H9 (cell line): ENCODE measurements at regions not wholly inside any gene's neighbourhood (a gene's known extent, or its start where the extent isn't known, plus 50 kb on each side); places are given as distances from the start of the nearest gene placed in this dataset.

Experiments
- DNase-seq: peaks from one replicate; pipeline ENCODE4 v3.0.0-alpha.2; 2017
- H2AFZ ChIP-seq: one replicate; pipeline ENCODE4 v1.6.1; 2013; ENCODE audit warnings: mild to moderate bottlenecking, low read length, control low read depth, moderate library complexity
- H2AK5ac ChIP-seq: 2 replicates; pipeline ENCODE4 v1.6.1; 2013; ENCODE audit warnings: low read length, control low read depth, mixed read lengths; ENCODE audit not compliant: insufficient read length
- H2BK120ac ChIP-seq: one replicate; pipeline ENCODE4 v1.6.1; 2013; ENCODE audit warnings: low read depth, mild to moderate bottlenecking, low read length, control low read depth, inconsistent platforms; ENCODE audit not compliant: poor library complexity, severe bottlenecking
- H2BK12ac ChIP-seq: 2 replicates; pipeline ENCODE4 v1.6.1; 2013; ENCODE audit warnings: low read length, control low read depth, mixed read lengths, low read depth; ENCODE audit not compliant: insufficient read length
- H2BK15ac ChIP-seq: 2 replicates; pipeline ENCODE4 v1.6.1; 2013; ENCODE audit warnings: low read depth, low read length, control low read depth
- H2BK20ac ChIP-seq: one replicate; pipeline ENCODE4 v1.6.1; 2013; ENCODE audit warnings: low read depth, mild to moderate bottlenecking, low read length, control low read depth, inconsistent platforms; ENCODE audit not compliant: poor library complexity, severe bottlenecking
- H2BK5ac ChIP-seq: 2 replicates; pipeline ENCODE4 v1.6.1; 2013; ENCODE audit warnings: low read length, control low read depth, mixed read lengths; ENCODE audit not compliant: insufficient read length
- H3K14ac ChIP-seq: 2 replicates; pipeline ENCODE4 v1.6.1; 2013; ENCODE audit warnings: low read length, control low read depth; ENCODE audit not compliant: insufficient read depth
- H3K18ac ChIP-seq: 2 replicates; pipeline ENCODE4 v1.6.1; 2013; ENCODE audit warnings: low read depth, mild to moderate bottlenecking, mixed read lengths, low read length, control low read depth; ENCODE audit not compliant: insufficient read length
- H3K23ac ChIP-seq: 2 replicates; pipeline ENCODE4 v1.6.1; 2013; ENCODE audit warnings: low read length, control low read depth, mixed read lengths, low read depth; ENCODE audit not compliant: insufficient read length
- H3K23me2 ChIP-seq: 2 replicates; pipeline ENCODE4 v1.6.1; 2013; ENCODE audit warnings: low read depth, mild to moderate bottlenecking, mixed read lengths, low read length, control low read depth; ENCODE audit not compliant: insufficient read length, poor library complexity, severe bottlenecking
- H3K27ac ChIP-seq: 2 replicates; pipeline ENCODE4 v1.5.1; 2013; ENCODE audit warnings: low read length, control low read depth, mixed read lengths, low read depth; ENCODE audit not compliant: insufficient read length
- H3K27me3 ChIP-seq: 2 replicates; pipeline ENCODE4 v1.6.1; 2013; ENCODE audit warnings: low read length, control low read depth, inconsistent platforms; ENCODE audit not compliant: insufficient read depth
- H3K4ac ChIP-seq: 2 replicates; pipeline ENCODE4 v1.6.1; 2013; ENCODE audit warnings: low read depth, mild to moderate bottlenecking, control low read depth, inconsistent platforms, low read length, moderate library complexity
- H3K4me1 ChIP-seq: 2 replicates; pipeline ENCODE4 v1.6.1; 2013; ENCODE audit warnings: low read length, control low read depth, inconsistent platforms; ENCODE audit not compliant: insufficient read depth
- H3K4me2 ChIP-seq: 2 replicates; pipeline ENCODE4 v1.6.1; 2013; ENCODE audit warnings: low read length, control low read depth, mixed read lengths; ENCODE audit not compliant: insufficient read length, insufficient read depth
- H3K56ac ChIP-seq: 2 replicates; pipeline ENCODE4 v1.6.1; 2013; ENCODE audit warnings: low read depth, mild to moderate bottlenecking, mixed read lengths, low read length, control low read depth; ENCODE audit not compliant: insufficient read length
- H3K79me1 ChIP-seq: 2 replicates; pipeline ENCODE4 v1.6.1; 2013; ENCODE audit warnings: low read depth, mild to moderate bottlenecking, moderate library complexity, low read length, control low read depth, inconsistent platforms; ENCODE audit not compliant: insufficient read depth, poor library complexity, severe bottlenecking
- H3K79me2 ChIP-seq: 2 replicates; pipeline ENCODE4 v1.6.1; 2013; ENCODE audit warnings: low read length, control low read depth, inconsistent platforms; ENCODE audit not compliant: insufficient read depth
- H3K9ac ChIP-seq: 2 replicates; pipeline ENCODE4 v1.6.1; 2013; ENCODE audit warnings: low read length, control low read depth, mixed read lengths; ENCODE audit not compliant: insufficient read length; ENCODE audit errors: extremely low read depth
- H3K9me3 ChIP-seq: one replicate; pipeline ENCODE4 v1.6.1; 2013; ENCODE audit warnings: low read depth, low read length, inconsistent platforms; ENCODE audit not compliant: control insufficient read depth
- H3T11ph ChIP-seq: one replicate; pipeline ENCODE4 v1.6.1; 2013; ENCODE audit warnings: mild to moderate bottlenecking, low read length, control low read depth, inconsistent platforms
- H4K20me1 ChIP-seq: one replicate; pipeline ENCODE4 v1.6.1; 2013; ENCODE audit not compliant: control insufficient read depth, insufficient read length, insufficient read depth
- H4K5ac ChIP-seq: 2 replicates; pipeline ENCODE4 v1.6.1; 2013; ENCODE audit warnings: low read depth, mild to moderate bottlenecking, mixed read lengths, low read length, control low read depth; ENCODE audit not compliant: insufficient read length
- H4K8ac ChIP-seq: replicated peaks from 2 replicates; pipeline ENCODE4 v1.6.1; 2013; ENCODE audit warnings: low read length, control low read depth, mixed read lengths, low read depth; ENCODE audit not compliant: insufficient read length
- H4K91ac ChIP-seq: 2 replicates; pipeline ENCODE4 v1.6.1; 2013; ENCODE audit warnings: low read depth, mild to moderate bottlenecking, moderate library complexity, mixed read lengths, low read length, control low read depth; ENCODE audit not compliant: insufficient read length
- H3K27ac Mint-ChIP-seq, 3 experiments: 2 replicates in 2 of 3; 3 replicates in 1 of 3; pipeline ENCODE4 v1.8.0; 2020 to 2021; ENCODE audit warnings: mixed read lengths in 3 of 3, mild to moderate bottlenecking in 1 of 3, moderate library complexity in 1 of 3
- H3K27me3 Mint-ChIP-seq: 2 replicates; pipeline ENCODE4 v1.8.0; 2021; ENCODE audit warnings: low read depth, mild to moderate bottlenecking, moderate library complexity, mixed read lengths
- H3K36me3 Mint-ChIP-seq, 3 experiments: 2 replicates in 2 of 3; 3 replicates in 1 of 3; pipeline ENCODE4 v1.8.0; 2020 to 2021; ENCODE audit warnings: low read depth in 3 of 3, mixed read lengths in 3 of 3; ENCODE audit not compliant: insufficient read depth in 1 of 3
- H3K4me1 Mint-ChIP-seq, 2 experiments: 2 replicates each; pipeline ENCODE4 v1.8.0; 2020; ENCODE audit warnings: mixed read lengths in 2 of 2
- H3K4me3 Mint-ChIP-seq, 2 experiments: 2 replicates in 1 of 2; 3 replicates in 1 of 2; pipeline ENCODE4 v1.8.0; 2020 to 2021; ENCODE audit warnings: mild to moderate bottlenecking in 2 of 2, mixed read lengths in 2 of 2, moderate library complexity in 1 of 2
- H3K9me3 Mint-ChIP-seq, 2 experiments: 2 replicates in 1 of 2; 3 replicates in 1 of 2; pipeline ENCODE4 v1.8.0; 2020; ENCODE audit warnings: mild to moderate bottlenecking in 2 of 2, mixed read lengths in 2 of 2, moderate library complexity in 1 of 2
- CTCF ChIP-seq: fragments of 200-600 bp; sonication (generic); conservative IDR thresholded peaks from 3 replicates; pipeline ENCODE4 v1.8.0; 2021; ENCODE audit warnings: antibody characterized with exemption, mild to moderate bottlenecking
- WGBS: extraction: QIAGEN DNeasy Blood & Tissue Kit; methylation state at CpG from one replicate; pipeline ENCODE4 v1.1.7; 2013; ENCODE audit warnings: missing lambda C conversion rate, low lambda C conversion rate, mixed read lengths; ENCODE audit not compliant: insufficient read length; ENCODE audit errors: extremely low coverage; 5-methylcytosine and 5-hydroxymethylcytosine counted together

GRCh38 chr16:73529303-73530012 lies 481.5 kb upstream of the ZFHX3 start:
- H2AFZ ChIP-seq, result no peak overlapping the region
- WGBS, result no CpG with 5 or more reads among the region's 11 CpGs
- H3K9me3 Mint-ChIP-seq, result peaks cover 4 to 8% of the 10 kb centered on the region in 2 experiments; a peak in 4 of 5 replicates

More at GRCh38 chr16:73529303-73530012, 481.5 kb upstream of the ZFHX3 start:
- Mint-ChIP-seq H3K36me3 (peaks cover 0 to 2% (median 0%) of the 10 kb centered on the region in 3 experiments; a peak in 1 of 7 replicates), H3K27ac (no peak overlapping the region), H3K4me3 (no peak overlapping the region), H3K27me3 (peaks cover 3% of the 10 kb centered on the region; the same call in 1 of the 2 replicates), H3K4me1 (peaks cover under 1 to 2% of the 10 kb centered on the region in 2 experiments; a peak in 3 of 4 replicates)
- no peak overlapping the region for H3K56ac ChIP-seq
- no peak overlapping the region for H3K9ac ChIP-seq
- H3T11ph ChIP-seq, result no peak overlapping the region
- no peak overlapping the region for H2BK20ac ChIP-seq
- no peak for DNase-seq
- H3K4me1 ChIP-seq, result peaks cover 5% of the 10 kb centered on the region; the same call in 1 of the 2 replicates
- H4K8ac ChIP-seq, result no peak overlapping the region
- H3K23ac ChIP-seq, result no peak overlapping the region
- no peak overlapping the region for H3K4ac ChIP-seq
- H4K5ac ChIP-seq, result no peak overlapping the region
- no peaks in the 10 kb centered on the region for H3K23me2 ChIP-seq
- no peak overlapping the region for H2BK5ac ChIP-seq
- TF ChIP-seq CTCF, result no peak
- no peak overlapping the region for H3K27ac ChIP-seq
- no peaks in the 10 kb centered on the region for H3K79me2 ChIP-seq
- H4K20me1 ChIP-seq, result no peaks in the 10 kb centered on the region
- H3K14ac ChIP-seq, result no peak overlapping the region
- no peaks in the 10 kb centered on the region for H3K79me1 ChIP-seq
- no peak overlapping the region for H2AK5ac ChIP-seq
- H4K91ac ChIP-seq, result no peak overlapping the region
- H2BK12ac ChIP-seq, result no peak overlapping the region
- H2BK15ac ChIP-seq, result no peak overlapping the region
- no peak overlapping the region for H2BK120ac ChIP-seq
- no peaks in the 10 kb centered on the region for H3K9me3 ChIP-seq
- no peak overlapping the region for H3K18ac ChIP-seq
- H3K4me2 ChIP-seq, result no peak overlapping the region
- no peaks in the 10 kb centered on the region for H3K27me3 ChIP-seq
